Liver (tissue), 8 donors: ENCODE measurements at regions not wholly inside any gene's neighbourhood (a gene's known extent, or its start where the extent isn't known, plus 50 kb on each side); places are given as distances from the start of the nearest gene placed in this dataset.

ENCODE experiments used
- DNase-seq: peaks from one replicate; pipeline ENCODE4 v3.0.0-alpha.2; 2017; ENCODE audit warnings: low spot score
- H3K27ac ChIP-seq, 2 donors: one replicate each; pipeline ENCODE4 v1.7.0; 2013; ENCODE audit warnings: inconsistent platforms in 2 of 2, low read length in 2 of 2, control low read depth in 1 of 2, low read depth in 1 of 2, mild to moderate bottlenecking in 1 of 2
- H3K27me3 ChIP-seq, 4 donors: one replicate each; pipeline versions ENCODE4 v1.6.1 to v1.7.0; 2013; ENCODE audit warnings: low read length in 3 of 4, inconsistent platforms in 1 of 4, mild to moderate bottlenecking in 1 of 4, moderate library complexity in 1 of 4; ENCODE audit not compliant: control insufficient read depth in 4 of 4, insufficient read depth in 4 of 4
- H3K36me3 ChIP-seq, 4 donors: one replicate each; pipeline versions ENCODE4 v1.6.1 to v1.7.0; 2013; ENCODE audit warnings: low read length in 3 of 4, mild to moderate bottlenecking in 3 of 4, low read depth in 1 of 4, moderate library complexity in 1 of 4; ENCODE audit not compliant: control insufficient read depth in 4 of 4, insufficient read depth in 3 of 4
- H3K4me1 ChIP-seq, 4 donors: one replicate each; pipeline versions ENCODE4 v1.6.1 to v1.7.0; 2013; ENCODE audit warnings: low read length in 3 of 4, mild to moderate bottlenecking in 3 of 4, moderate library complexity in 1 of 4; ENCODE audit not compliant: control insufficient read depth in 4 of 4, insufficient read depth in 4 of 4
- H3K4me3 ChIP-seq, 3 donors: one replicate each; pipeline versions ENCODE4 v1.6.1 to v1.7.0; 2013; ENCODE audit warnings: low read length in 3 of 3, control low read depth in 1 of 3, low read depth in 1 of 3, mild to moderate bottlenecking in 1 of 3
- H3K9ac ChIP-seq, 2 donors: one replicate each; pipeline ENCODE4 v1.7.0; 2013; ENCODE audit warnings: low read length in 2 of 2, mild to moderate bottlenecking in 2 of 2, moderate library complexity in 2 of 2, control low read depth in 1 of 2, low read depth in 1 of 2
- H3K9me3 ChIP-seq, 4 donors: one replicate each; pipeline versions ENCODE4 v1.6.1 to v1.7.0; 2013; ENCODE audit warnings: low read length in 3 of 4; ENCODE audit not compliant: control insufficient read depth in 4 of 4
- EGR1 ChIP-seq, 2 donors: IDR thresholded peaks; 2 replicates each; pipeline ENCODE4 v1.6.1; 2016 to 2018; ENCODE audit warnings: antibody characterized with exemption in 2 of 2, low read depth in 2 of 2
- FOXA1 ChIP-seq: IDR thresholded peaks from 2 replicates; pipeline ENCODE4 v1.6.1; 2016; ENCODE audit warnings: antibody characterized with exemption
- FOXA2 ChIP-seq: IDR thresholded peaks from 2 replicates; pipeline ENCODE4 v1.6.1; 2016; ENCODE audit warnings: antibody characterized with exemption
- GABPA ChIP-seq, 2 donors: IDR thresholded peaks in 1 of 2; conservative IDR thresholded peaks in 1 of 2; 2 replicates each; pipeline ENCODE4 v1.6.1; 2016; ENCODE audit warnings: antibody characterized with exemption in 2 of 2, mild to moderate bottlenecking in 1 of 2, moderate library complexity in 1 of 2
- HNF4A ChIP-seq, 2 donors: conservative IDR thresholded peaks; 2 replicates each; pipeline ENCODE4 v1.6.1; 2016; ENCODE audit warnings: antibody characterized with exemption in 2 of 2, mild to moderate bottlenecking in 2 of 2
- HNF4G ChIP-seq: IDR thresholded peaks from 2 replicates; pipeline ENCODE4 v1.6.1; 2016; ENCODE audit warnings: antibody characterized with exemption
- NR2F2 ChIP-seq: IDR thresholded peaks from 2 replicates; pipeline ENCODE4 v1.6.1; 2016; ENCODE audit warnings: antibody characterized with exemption
- RAD21 ChIP-seq, 2 donors: IDR thresholded peaks; 2 replicates each; pipeline ENCODE4 v1.6.1; 2016; ENCODE audit warnings: antibody characterized with exemption in 2 of 2, mild to moderate bottlenecking in 2 of 2
- RXRA ChIP-seq, 2 donors: IDR thresholded peaks; 2 replicates each; pipeline ENCODE4 v1.6.1; 2017 to 2018; ENCODE audit warnings: antibody characterized with exemption in 2 of 2, mild to moderate bottlenecking in 1 of 2
- SP1 ChIP-seq: IDR thresholded peaks from 2 replicates; pipeline ENCODE4 v1.6.1; 2018; ENCODE audit warnings: antibody characterized with exemption, mild to moderate bottlenecking
- TAF1 ChIP-seq: conservative IDR thresholded peaks from 2 replicates; pipeline ENCODE4 v1.6.1; 2016; ENCODE audit warnings: antibody characterized with exemption, mild to moderate bottlenecking
- YY1 ChIP-seq: IDR thresholded peaks from 2 replicates; pipeline ENCODE4 v1.6.1; 2016; ENCODE audit warnings: antibody characterized with exemption, mild to moderate bottlenecking
- WGBS: extraction: QIAGEN DNeasy Blood & Tissue Kit; methylation state at CpG from one replicate; pipeline ENCODE4 v1.1.7; 2013; 5-methylcytosine and 5-hydroxymethylcytosine counted together
- TF ChIP-seq, protein P1 (sequence below): IDR thresholded peaks from 2 replicates; pipeline ENCODE4 v1.6.1; 2016; ENCODE audit warnings: antibody characterized with exemption, mild to moderate bottlenecking
- TF ChIP-seq, protein P2 (sequence below): fragments of 150-350 bp; IDR thresholded peaks from 2 replicates; pipeline ENCODE4 v1.5.1; 2017; ENCODE audit warnings: improper control_type of control experiment, low read depth, low read length; ENCODE audit not compliant: missing input control
- TF ChIP-seq, protein P3 (sequence below): IDR thresholded peaks from 2 replicates; pipeline ENCODE4 v1.6.1; 2016; ENCODE audit warnings: antibody characterized with exemption
- TF ChIP-seq, protein P4 (sequence below): IDR thresholded peaks from 2 replicates; pipeline ENCODE4 v1.6.1; 2016; ENCODE audit warnings: antibody characterized with exemption
- TF ChIP-seq, protein P5 (sequence below): IDR thresholded peaks from 2 replicates; pipeline ENCODE4 v1.6.1; 2016; ENCODE audit warnings: antibody characterized with exemption
- donor health status: healthy.
- donor health status: healthy.
- donor health status: healthy.
- donor health status: healthy.
- donor health status: healthy.

DNA sequence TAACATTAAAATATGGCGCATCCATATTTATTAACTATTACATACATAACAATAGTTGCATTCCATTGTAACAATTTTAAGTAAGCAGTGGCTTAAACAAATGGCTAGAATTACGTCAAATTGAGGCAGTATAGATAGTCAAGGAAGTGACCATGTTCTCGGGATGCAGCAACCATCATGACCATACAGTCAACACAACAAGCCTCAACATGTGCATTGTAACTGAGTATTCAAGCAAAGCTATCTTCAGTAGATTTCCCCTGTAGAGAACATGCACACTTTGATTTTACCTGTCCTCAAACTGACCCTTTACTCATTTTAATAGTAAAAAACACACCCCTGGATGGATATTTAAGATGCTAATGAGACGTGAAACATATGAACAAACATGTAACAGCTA lies 356.4 kb downstream of the HINT1 start (continued):
- TF ChIP-seq, protein P1, sequence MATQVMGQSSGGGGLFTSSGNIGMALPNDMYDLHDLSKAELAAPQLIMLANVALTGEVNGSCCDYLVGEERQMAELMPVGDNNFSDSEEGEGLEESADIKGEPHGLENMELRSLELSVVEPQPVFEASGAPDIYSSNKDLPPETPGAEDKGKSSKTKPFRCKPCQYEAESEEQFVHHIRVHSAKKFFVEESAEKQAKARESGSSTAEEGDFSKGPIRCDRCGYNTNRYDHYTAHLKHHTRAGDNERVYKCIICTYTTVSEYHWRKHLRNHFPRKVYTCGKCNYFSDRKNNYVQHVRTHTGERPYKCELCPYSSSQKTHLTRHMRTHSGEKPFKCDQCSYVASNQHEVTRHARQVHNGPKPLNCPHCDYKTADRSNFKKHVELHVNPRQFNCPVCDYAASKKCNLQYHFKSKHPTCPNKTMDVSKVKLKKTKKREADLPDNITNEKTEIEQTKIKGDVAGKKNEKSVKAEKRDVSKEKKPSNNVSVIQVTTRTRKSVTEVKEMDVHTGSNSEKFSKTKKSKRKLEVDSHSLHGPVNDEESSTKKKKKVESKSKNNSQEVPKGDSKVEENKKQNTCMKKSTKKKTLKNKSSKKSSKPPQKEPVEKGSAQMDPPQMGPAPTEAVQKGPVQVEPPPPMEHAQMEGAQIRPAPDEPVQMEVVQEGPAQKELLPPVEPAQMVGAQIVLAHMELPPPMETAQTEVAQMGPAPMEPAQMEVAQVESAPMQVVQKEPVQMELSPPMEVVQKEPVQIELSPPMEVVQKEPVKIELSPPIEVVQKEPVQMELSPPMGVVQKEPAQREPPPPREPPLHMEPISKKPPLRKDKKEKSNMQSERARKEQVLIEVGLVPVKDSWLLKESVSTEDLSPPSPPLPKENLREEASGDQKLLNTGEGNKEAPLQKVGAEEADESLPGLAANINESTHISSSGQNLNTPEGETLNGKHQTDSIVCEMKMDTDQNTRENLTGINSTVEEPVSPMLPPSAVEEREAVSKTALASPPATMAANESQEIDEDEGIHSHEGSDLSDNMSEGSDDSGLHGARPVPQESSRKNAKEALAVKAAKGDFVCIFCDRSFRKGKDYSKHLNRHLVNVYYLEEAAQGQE = no peak
- TF ChIP-seq RAD21 (IDR thresholded peaks at IDR 0.05) (no peak), NR2F2 (no peak), YY1 (no peak), HNF4A (conservative IDR thresholded peaks at IDR 0.05) (no peak)

DNA sequence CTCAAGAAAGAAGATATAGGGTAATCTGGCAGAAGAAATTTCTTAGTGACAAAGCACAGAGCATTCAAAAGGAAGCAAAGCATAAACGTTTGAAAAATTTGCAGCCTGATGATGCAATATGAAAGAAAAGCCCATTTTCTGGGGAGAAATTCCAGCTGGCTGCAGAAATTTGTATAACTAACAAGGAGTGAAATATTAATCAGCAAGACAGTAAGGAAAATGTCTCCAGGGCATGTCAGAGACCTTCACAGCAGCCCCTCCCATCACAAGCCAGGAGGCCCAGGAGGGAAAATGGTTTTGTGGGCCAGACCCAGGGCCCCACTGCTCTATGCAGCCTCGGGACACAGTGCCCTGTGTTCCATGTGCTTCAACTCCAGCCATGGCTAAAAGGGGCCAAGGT lies 359.4 kb downstream of the HINT1 start:
- Histone ChIP-seq H3K36me3 (no peaks in the 10 kb centered on the region), H3K4me3 (no peak overlapping the region), H3K4me1 (no peaks in the 10 kb centered on the region), H3K9me3 (no peaks in the 10 kb centered on the region), H3K27ac (no peak overlapping the region), H3K9ac (no peak overlapping the region), H3K27me3 (peaks cover 0 to 4% (median 0%) of the 10 kb centered on the region in 4 donors)
- DNase-seq = no peak
- WGBS = 41% methylated on average over 2 of the region's 2 CpGs
- TF ChIP-seq HNF4A (conservative IDR thresholded peaks at IDR 0.05) (no peak), SP1 (no peak), FOXA1 (no peak), TAF1 (no peak), FOXA2 (no peak), HNF4G (no peak), GABPA (IDR thresholded peaks at IDR 0.05 in 1 of 2, conservative IDR thresholded peaks at IDR 0.05 in 1 of 2) (no peak), RXRA (IDR thresholded peaks at IDR 0.05) (no peak), RAD21 (IDR thresholded peaks at IDR 0.05) (no peak), YY1 (no peak), EGR1 (IDR thresholded peaks at IDR 0.05; ENCODE audit: low read depth in 2 of 2) (no peak)
- TF ChIP-seq, protein P1 = no peak
- TF ChIP-seq, protein P2, sequence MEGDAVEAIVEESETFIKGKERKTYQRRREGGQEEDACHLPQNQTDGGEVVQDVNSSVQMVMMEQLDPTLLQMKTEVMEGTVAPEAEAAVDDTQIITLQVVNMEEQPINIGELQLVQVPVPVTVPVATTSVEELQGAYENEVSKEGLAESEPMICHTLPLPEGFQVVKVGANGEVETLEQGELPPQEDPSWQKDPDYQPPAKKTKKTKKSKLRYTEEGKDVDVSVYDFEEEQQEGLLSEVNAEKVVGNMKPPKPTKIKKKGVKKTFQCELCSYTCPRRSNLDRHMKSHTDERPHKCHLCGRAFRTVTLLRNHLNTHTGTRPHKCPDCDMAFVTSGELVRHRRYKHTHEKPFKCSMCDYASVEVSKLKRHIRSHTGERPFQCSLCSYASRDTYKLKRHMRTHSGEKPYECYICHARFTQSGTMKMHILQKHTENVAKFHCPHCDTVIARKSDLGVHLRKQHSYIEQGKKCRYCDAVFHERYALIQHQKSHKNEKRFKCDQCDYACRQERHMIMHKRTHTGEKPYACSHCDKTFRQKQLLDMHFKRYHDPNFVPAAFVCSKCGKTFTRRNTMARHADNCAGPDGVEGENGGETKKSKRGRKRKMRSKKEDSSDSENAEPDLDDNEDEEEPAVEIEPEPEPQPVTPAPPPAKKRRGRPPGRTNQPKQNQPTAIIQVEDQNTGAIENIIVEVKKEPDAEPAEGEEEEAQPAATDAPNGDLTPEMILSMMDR = no peak
- TF ChIP-seq, protein P3, sequence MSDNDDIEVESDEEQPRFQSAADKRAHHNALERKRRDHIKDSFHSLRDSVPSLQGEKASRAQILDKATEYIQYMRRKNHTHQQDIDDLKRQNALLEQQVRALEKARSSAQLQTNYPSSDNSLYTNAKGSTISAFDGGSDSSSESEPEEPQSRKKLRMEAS = no peak
- TF ChIP-seq, protein P4, sequence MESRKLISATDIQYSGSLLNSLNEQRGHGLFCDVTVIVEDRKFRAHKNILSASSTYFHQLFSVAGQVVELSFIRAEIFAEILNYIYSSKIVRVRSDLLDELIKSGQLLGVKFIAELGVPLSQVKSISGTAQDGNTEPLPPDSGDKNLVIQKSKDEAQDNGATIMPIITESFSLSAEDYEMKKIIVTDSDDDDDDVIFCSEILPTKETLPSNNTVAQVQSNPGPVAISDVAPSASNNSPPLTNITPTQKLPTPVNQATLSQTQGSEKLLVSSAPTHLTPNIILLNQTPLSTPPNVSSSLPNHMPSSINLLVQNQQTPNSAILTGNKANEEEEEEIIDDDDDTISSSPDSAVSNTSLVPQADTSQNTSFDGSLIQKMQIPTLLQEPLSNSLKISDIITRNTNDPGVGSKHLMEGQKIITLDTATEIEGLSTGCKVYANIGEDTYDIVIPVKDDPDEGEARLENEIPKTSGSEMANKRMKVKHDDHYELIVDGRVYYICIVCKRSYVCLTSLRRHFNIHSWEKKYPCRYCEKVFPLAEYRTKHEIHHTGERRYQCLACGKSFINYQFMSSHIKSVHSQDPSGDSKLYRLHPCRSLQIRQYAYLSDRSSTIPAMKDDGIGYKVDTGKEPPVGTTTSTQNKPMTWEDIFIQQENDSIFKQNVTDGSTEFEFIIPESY = no peak
- TF ChIP-seq, protein P5, sequence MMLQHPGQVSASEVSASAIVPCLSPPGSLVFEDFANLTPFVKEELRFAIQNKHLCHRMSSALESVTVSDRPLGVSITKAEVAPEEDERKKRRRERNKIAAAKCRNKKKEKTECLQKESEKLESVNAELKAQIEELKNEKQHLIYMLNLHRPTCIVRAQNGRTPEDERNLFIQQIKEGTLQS = no peak
